ENCODE measurements at regions not wholly inside any gene's neighbourhood (a gene's known extent, or its start where the extent isn't known, plus 50 kb on each side); places are given as distances from the start of the nearest gene placed in this dataset.

DNA sequence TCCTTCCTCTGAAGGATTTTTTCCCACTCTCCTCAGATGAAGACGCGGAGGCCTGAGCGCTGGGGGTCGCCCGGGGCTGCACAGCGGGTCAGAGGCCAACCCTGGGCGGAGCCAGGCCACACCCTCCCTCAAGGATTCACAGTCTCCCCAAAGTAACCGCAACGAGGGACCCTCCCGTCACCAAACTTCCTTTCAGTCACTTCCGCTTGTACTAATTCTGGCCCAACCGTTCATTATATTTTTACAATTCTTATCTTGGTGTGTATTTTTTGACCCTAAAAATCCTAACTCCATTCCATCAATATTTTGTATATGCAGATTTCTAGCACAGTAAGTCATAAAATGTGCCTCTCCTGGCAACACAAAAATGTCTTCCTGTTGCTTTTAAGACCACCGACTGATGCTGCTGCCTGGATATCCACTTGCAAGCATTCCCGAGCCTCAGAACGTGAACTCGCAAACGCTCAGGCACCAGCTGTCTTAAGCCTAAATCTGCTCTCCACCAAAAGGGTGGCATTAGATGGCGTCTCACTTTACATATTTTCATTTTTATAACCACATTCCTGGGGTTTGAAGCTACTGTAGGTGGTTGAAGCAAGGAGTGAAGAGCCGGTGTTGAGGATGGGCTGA, 128.0 kb downstream of the DLL1 start:
- DNase-seq (ENCODE audit: low read depth in 2 of 3, low spot score in 2 of 3): no peak

DNA sequence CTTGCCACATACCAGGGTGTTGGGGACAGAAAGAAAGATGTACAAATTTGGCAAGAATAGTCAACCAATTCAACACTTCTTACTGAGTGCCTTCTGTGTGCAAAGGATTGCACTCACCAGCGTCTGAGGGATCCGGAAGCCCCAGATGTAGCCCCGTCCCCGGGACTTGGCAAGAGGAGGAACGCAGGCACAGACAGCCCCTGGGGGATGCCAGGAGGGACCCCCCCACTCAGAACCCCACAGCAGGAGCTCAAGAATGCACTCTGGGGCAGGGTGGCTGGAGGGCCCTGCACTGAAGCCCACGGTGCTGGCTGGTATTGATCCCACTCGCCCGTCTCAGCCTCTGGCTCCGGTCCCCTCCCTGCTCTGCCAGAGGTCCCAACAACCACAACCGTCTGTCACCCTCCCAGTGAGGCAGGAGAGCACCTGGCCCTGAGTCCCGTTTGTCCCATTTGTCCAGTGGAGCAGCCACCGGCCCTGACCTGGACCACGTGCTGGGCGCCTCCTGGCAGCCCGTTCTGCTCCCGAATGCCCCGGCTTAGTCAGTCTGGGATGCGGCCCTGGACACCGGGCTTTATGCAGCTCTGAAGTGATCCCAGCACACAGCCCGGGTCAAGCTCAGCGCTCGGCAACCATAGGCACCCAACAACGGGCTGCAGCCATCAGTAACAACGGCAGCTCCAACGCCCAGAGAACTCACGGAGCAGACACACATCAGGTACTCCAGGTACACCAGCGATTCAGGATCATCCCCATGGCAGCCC, 128.7 kb downstream of the DLL1 start:
- no peak for DNase-seq (ENCODE audit: low read depth in 2 of 3, low spot score in 2 of 3)

DNA sequence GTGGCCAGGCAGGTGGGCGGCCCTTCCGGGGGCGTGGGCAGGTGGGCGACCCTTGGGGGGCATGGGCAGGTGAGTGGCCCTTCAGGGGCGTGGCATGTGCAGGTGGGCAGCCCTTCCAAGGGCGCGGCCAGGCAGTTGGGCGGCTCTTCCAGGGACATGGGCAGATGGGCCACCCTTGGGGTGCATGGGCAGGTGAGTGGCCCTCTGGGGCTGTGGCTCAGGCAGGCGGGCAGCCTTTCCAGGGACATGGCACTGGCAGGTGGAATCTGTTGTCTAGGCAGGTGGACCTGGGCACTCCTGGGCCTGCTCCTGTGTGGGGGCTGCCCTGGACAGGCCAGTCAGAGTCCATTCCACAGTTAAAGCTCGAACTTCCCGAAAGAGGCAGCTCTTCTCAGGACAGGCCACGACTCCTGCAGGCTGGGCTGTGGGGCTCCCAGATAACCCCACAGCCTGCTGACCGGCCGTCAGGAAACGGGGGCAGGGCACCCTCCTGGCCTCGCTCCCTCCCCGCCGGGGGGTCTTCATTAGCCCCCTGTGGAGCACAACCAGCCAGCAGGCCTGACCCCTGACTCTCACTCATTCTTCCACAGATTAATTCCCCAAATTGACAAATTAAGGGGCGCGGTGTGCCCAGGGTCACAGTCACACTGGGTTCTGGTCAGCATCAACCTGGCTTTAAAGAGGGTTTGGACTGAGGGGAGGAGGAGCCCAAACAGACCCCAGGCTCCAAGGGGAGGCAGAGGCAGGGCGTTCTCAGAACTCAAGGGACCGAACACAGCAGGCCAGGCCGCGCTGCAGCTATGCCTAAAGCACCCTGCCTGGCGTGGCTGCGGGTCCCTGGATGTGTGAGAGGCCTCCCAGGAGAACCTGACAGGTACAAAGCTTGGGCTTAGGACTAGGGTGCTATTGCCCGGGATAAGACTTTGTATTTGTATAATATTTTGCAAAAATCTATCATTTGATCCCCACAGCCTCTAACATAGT, 130.0 kb downstream of the DLL1 start:
- no peak for DNase-seq (ENCODE audit: low read depth in 2 of 3, low spot score in 2 of 3)

GRCh38 chr6:170160031-170160627, 130.7 kb downstream of the DLL1 start:
- DNase-seq (ENCODE audit: low read depth in 2 of 3, low spot score in 2 of 3): no peak

GRCh38 chr6:170159022-170159965, 131.6 kb downstream of the DLL1 start:
- no peak for DNase-seq (ENCODE audit: low read depth in 2 of 3, low spot score in 2 of 3)

GRCh38 chr6:170158296-170159021, 132.4 kb downstream of the DLL1 start:
- DNase-seq (ENCODE audit: low read depth in 2 of 3, low spot score in 2 of 3): no peak

- no peak for DNase-seq (ENCODE audit: low read depth in 2 of 3, low spot score in 2 of 3)
These were observed 133.2 kb downstream of the DLL1 start for GRCh38 chr6:170157567-170158218.

DNA sequence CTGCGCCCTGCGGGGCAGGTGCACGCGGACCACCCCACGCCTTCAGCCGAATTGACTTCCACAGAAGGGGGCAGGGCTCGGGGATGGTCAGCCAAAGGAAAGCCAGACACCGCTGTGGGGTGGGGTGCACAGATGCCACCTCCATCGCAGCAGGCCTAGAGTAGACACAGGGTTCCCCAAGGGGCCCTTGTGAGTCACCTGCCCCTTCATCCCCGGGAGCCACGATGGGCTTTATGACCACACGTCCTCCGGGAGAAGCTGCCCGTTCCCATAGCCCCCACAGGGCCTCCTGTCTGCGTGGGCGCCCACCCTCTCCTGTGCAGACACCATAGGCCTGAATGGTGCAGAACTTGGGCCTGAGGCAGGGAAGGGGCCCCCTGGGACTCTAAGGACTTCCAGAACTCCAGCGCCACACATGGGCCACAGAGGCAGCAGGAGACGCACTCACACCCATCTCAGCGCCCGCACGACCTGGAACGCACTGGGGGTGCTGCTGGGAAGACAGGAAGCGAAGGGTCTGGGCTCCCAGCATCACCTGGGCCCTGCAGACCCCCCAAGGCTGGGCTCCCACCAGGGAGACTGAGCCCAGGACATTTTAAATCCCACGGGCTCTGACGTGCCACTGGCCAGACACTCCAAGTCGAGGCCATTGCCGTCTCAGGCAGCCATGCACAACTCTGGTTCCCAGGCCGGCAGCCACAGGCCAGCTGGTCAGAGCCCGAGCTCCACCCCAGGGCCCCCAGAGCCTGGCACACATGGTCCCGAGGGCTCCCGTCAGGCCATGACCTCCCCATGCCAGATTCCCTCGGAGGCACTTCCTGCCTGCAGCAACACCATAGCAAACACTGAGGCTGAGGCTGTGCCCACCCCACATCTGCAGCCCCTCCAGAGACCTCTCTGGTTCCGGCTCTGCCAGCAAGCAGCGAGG, 134.2 kb downstream of the DLL1 start:
- DNase-seq (ENCODE audit: low read depth in 2 of 3, low spot score in 2 of 3): no peak

DNA sequence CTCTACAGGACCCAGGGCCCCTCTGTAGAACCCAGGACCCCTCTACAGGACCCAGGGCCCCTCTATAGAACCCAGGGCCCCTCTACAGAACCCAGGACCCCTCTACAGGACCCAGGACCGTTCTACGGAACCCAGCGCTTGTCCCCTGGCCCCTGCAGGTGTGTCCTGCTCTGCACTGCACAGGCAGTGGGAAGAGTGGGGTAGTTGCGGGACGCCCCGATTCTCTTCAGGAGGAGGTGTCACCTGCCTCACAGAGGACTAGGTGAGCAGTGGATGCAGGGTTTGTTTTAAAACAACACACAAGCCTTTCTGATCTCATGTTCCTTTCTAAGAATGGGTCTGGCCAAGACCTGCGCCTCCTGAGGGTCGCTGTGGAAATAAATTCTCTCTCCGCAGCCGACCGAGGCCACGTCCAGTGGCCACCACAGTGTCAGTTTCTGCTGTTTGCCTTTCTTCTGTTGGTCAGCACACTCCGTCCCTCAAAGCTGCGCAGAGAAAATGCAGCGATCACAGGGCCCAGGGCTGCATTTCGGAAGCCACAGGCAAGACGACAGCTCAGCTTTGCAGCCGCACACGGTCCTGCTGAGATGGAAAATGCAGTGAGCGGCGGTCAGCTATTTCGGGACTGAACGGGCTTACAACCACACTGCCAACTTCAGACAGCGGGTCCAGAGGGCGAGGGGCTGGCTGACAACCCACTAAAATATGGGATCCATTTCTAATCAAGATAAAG, 135.2 kb downstream of the DLL1 start:
- DNase-seq (ENCODE audit: low read depth in 2 of 3, low spot score in 2 of 3): no peak

GRCh38 chr6:170153436-170154319, 137.2 kb downstream of the DLL1 start:
- no peak for DNase-seq (ENCODE audit: low read depth in 2 of 3, low spot score in 2 of 3)

DNA sequence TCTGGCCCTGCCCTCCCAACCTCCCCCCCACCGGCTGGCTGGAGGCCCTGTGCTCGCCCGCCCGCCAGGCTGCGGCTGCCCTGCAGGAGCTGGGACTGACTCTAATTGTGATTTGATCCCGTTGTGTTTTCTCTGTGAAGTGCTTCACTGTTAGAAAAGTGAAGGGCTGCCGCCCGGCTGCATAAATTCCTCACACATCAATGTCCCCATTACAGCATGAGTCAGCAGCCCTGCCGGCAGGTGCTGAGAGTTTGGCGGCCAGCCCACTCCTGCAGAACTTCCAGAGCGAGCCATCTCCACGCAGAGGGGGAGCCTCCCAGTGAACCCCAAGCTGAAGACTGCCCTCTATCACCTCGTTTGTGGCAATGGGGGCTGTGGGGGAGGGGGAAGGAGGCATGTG, 137.9 kb downstream of the DLL1 start:
- DNase-seq (ENCODE audit: low read depth in 2 of 3, low spot score in 2 of 3): no peak

GRCh38 chr6:170152124-170152926, 138.6 kb downstream of the DLL1 start:
- no peak for DNase-seq (ENCODE audit: low read depth in 2 of 3, low spot score in 2 of 3)

GRCh38 chr6:170151804-170152123, 139.1 kb downstream of the DLL1 start:
- DNase-seq (ENCODE audit: low read depth in 2 of 3, low spot score in 2 of 3): no peak

DNA sequence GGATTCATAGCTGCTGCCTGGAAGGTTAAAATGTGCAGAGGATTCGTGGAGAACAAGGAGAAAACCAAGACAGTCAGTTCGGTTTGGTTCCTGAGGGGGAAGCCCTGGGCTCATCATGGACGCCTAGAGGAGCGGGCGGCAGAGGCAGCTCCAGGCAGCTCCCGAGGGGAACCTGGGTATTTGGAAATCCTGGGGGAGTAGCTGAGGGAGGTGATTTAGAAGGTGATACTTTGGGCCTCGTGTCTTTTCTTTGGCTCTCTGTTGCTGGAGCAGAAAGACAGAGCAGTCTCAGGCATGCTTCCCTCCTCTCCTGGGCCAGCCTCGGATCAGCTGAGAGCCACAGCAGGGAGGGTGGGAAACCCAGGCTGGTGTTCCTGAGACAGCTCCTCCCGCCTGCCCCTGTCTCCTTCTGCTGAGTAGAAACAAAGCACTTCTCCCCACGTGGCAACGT, 139.5 kb downstream of the DLL1 start:
- DNase-seq (ENCODE audit: low read depth in 2 of 3, low spot score in 2 of 3): no peak

DNA sequence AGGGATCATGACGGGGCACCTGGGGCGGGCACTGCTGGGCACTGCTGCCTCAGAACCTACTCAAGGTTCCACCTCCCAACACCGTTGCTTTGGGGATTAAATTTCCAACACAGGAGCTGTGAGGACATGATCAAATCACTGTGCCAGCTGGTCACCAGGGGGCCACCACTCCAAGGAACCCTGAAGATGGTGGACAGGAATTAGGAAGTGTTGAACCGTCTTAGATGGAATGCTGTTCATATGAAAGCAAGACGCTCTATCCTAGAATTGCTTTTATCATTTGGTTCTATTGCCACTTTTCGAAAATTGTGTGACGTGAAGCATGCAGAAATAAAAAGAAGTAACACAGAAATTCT, 140.3 kb downstream of the DLL1 start:
- no peak for DNase-seq (ENCODE audit: low read depth in 2 of 3, low spot score in 2 of 3)
